Ureter (tissue), 1 donor: ENCODE measurements at regions not wholly inside any gene's neighbourhood (a gene's known extent, or its start where the extent isn't known, plus 50 kb on each side); places are given as distances from the start of the nearest gene placed in this dataset.
"Not testable (repeated sequence)": the region's sequence is repeated elsewhere in the genome, so short reads cannot be mapped to it uniquely, and the experiment has no call there.

Source experiments
- DNase-seq: peaks from one replicate; pipeline ENCODE4 v3.0.0-alpha.2; 2020; ENCODE audit warnings: low spot score
- donor health status: DM: yes; HTN: yes; CAD: no.

DNA sequence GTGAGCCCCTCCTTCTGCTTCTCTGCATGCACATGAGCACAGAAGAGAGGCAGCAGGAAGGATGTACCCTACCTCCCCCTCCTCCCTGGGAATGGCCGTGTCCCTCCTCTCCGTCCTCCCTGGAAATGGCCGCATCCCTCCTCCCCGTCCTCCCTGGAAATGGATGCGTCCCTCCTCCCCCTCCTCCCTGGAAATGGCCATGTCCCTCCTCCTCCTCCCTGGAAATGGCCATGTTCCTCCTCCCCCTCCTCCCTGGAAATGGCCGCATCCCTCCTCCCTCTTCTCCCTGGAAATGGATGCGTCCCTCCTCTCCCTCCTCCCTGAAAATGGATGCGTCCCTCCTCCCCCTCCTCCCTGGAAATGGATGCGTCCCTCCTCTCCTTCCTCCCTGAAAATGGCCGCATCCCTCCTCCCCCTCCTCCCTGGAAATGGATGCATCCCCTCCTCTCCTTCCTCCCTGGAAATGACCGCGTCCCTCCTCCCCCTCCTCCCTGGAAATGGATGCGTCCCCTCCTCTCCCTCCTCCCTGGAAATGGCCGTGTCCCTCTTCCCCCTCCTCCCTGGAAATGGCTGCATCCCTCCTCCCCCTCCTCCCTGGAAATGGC lies 428.6 kb downstream of the AACS start:
- DNase-seq: no peak

DNA sequence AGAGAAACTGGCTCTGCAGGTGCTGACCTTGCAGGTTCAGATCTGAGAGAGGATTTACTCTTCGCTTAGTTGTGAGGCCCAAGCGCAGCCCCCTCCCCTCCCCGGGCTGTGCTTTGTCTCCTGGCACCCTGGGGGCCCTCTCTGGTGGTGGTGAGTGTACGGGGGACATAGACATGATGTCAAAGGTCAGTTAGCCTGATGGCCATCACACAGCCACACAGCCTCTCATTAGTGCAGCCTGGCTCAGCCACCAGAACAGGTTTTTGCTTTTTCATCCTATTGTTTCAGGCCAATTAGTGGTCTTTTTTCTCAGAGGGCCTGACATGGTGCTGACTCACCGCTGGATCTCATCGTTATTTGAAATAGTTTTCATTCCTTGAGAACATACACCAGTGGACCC lies 437.9 kb downstream of the AACS start:
- DNase-seq: no peak

DNA sequence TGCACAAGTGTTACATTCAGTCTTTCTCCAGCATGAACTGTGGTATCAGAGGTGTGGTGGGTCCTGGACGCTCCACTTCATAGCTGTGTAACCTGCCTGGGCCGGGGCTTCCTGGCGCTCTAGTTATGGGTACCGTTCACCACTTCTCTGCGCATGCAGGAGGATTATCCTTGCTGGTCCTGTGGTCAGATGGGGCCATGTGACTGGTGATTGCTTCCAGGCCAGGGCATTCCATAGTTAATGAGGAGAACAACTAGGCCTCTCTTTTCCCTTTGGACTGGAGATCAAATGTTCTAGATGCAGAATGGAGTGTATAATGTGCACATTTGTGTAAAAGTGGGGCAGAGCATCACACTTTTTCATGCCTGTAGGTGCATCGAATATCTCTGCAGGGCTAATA lies 444.0 kb downstream of the AACS start:
- DNase-seq: no peak

DNA sequence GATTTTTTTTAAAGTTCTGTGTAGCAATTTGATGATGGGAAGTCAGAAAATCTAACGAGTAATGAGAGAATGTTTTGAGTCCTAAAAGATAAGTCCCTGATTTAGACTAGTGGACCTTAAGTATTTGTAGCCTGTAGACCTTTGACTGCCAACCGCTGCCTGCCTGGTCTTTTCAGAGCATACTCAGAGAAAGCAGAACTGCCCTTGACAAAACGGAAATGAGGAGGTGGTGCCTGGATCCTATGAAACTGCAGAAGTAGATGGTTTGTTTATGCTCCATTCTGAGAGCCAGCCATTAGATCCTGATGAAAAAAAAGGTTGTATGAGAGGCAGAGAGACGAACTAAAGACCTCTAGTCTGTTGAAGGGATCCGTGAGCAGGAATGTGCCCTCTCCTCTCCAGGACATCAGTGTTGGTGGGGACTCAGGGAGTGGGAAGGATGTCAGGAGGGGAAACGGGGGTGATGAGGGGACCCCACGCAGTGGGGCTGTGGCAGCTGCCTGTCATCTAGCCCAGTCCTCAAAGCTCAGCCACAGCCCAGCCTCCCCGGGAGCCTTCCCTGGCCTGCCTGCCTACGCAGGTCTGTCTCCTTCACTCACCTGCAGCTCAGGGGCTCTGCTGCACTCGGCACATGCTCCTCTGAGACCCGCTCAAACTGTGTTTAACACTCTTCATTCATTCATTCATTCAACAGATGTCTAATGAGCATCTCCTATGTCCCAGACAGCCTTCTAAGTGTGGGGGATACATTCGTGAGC lies 447.5 kb downstream of the AACS start:
- no peak for DNase-seq

DNA sequence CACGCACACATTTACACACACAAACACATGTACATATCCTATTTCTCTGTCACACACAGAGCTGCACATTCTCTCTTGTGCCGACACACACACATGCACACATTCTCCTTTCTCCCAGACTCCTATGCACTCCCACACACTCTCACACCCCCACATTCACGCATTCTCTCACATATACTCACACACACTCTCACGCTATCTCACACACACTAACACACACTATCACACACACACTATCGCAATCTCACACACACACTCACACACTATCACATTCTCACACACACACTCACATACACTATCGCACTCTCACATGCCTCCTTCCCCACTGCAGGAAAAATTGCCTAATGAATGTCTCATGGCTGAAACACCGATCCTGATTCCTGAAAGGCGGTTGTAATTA lies 450.7 kb downstream of the AACS start:
- DNase-seq: no peak

DNA sequence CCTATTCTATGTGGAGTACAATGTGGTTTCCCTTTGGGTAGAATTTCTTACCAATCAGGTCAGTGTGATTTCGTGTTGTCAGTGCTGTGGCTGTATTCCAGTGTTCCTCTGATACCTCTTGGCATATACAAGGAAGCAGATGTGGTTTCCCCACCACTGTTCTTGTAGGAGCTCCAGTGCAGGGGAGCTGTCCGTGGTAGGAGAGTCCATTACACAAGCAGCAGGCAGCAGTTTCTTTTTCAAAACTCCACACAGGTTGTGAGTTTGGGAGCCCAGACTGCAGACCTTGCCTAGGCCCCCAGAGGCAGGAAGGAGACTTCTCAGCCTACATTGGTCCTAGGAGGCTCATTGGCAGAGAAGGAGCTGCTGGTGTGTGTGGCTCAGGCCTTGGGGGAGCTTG lies 452.8 kb downstream of the AACS start:
- DNase-seq: no peak

DNA sequence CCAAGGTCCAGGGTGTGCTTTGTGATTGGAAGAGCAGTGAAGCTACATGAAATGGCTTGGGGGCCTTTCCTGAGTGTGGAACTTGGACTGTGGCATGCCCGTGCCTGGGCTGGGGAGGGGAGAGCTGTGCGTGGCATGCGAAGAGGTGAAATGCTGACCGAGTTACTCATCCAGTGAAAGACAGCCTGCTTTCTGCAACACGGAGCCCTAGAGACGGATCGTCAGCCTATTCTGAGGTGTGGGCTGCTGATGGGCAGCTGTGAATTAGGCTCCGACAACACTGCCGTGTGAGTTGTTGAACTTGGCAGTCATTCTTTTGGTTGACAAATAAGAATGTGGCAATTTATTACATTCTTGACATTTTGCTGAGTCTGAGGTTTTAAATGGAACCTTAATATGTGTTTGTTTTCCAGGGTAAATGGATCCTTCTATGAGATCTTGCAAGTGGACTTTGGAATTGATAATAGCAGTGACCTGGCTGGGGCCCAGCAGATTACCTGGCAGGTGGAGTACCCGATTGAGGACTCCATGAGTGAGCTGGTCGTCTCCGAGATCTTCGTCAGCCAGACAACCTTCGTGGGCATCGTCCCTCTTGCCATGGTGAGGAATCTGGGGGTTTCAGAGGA lies 453.9 kb downstream of the AACS start:
- no peak for DNase-seq

DNA sequence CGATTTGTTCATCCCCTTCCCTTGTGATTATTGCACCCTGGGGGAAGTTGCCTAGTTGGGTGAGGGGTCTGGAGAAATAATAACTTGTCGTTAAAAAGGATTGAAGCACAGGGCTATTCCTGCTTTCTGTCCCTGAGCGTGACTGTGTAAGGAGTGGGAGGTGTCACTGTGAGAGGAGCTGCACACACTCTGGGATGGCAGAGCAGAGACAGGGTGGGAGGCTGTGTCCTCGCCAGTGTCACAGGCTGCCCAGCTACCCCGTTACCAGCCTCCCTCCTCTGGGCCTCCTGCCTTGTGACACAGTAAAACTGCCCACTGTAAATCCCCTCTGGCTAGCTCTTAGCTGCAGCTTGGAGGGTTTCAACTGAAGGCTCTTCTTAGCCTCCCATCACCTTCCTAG lies 460.6 kb downstream of the AACS start:
- DNase-seq: no peak

DNA sequence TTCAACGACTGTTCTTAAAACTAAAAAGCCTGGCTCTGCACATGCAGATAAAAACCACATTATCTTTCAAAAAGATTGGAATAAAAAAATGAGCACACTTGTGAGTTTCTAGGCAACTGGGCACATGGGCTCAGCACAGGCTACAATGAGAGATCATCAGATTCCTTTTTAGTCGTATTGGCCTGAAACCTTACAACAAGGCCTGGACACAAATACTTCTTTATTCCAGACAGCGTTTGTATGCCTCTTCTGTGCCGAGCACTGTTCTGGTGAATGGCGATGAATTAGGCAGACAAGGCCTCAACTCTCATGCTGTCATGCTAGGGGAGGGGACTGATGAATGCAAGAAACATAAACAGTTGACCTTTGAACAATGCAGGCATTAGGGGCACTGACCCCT lies 463.0 kb downstream of the AACS start:
- no peak for DNase-seq

DNA sequence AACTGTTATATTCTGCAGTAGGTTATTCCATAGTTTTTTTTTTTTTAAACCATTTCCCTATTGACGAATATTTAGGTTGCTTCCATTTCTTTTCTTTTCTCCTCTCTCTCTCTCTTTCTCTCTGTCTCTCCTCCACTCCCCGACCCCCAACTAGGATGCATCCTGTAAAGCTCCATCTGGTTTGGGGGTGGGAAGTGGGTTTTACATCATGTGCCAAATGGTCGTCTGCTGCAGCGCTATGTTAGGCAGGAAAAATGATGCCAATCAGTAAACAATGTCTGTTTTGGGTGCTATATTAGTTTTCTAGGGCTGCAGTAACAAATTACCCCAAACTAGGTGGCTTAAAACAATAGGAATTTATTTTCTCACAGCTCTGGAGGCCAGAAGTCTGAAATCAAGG lies 465.0 kb downstream of the AACS start:
- no peak for DNase-seq

DNA sequence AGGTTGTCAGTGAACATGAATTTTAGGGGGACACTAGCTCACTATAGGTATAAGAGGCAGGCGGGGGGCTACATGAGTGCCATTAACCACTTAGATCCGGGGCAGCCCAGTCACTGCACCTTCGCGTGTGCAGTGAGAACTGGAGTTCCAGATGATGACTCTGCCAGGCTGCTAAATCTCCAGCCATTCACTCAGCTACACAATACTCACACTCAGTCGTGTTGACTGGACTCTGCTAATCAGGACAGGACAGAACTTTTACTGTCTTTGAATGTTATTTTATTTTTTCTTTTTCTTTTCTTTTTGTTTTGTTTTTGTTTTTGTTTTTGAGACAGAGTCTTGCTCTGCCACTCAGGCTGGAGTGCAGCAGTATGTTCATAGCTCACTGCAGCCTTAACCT lies 465.6 kb downstream of the AACS start:
- no peak for DNase-seq

DNA sequence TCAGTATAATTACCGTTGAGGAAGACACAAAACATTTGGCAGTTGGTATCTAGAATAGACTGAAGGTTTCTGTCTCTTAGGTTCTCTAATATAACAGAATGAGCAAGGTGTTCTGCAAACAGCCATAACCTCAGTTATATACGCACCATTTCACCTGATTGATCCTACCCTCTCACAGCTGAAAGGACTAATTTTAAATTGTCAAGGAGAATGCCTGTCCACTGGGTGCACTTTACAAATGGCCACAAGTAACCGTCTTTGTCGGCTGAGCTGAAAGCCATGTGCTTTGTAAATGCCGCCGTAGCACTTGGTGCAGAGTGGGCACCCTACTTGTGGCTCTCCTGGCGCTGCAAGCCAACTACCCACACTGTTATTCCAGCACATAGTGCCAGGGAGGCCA lies 466.3 kb downstream of the AACS start:
- DNase-seq: no peak

DNA sequence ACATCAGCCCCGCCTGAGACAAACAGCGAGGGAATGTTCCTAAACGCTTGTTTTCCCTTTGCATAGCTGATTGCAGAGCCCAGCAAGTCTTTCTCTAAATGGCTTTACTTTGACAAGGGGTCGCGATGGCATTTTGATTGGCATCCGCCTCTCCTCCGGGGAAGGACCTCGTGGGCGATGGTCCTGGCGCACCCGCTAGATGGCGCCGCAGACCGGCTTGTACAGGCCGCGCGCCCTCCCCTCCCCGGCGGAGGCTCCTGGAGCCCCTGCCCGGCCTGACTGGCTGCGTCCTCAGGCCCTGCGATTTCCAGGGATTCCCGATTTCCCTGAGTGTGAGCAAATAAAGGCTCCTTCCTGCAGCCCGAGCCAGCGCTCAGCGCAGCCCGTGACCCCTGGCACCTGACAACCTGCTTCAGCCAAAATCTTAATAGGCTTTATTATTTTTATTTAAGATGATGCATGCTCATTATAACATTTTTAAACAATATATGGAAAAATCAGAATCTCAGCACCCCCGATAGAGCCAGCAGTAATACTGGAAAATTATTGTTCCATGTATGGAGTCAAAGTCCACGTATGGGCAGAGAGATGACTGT lies 468.3 kb downstream of the AACS start:
- DNase-seq: no peak

DNA sequence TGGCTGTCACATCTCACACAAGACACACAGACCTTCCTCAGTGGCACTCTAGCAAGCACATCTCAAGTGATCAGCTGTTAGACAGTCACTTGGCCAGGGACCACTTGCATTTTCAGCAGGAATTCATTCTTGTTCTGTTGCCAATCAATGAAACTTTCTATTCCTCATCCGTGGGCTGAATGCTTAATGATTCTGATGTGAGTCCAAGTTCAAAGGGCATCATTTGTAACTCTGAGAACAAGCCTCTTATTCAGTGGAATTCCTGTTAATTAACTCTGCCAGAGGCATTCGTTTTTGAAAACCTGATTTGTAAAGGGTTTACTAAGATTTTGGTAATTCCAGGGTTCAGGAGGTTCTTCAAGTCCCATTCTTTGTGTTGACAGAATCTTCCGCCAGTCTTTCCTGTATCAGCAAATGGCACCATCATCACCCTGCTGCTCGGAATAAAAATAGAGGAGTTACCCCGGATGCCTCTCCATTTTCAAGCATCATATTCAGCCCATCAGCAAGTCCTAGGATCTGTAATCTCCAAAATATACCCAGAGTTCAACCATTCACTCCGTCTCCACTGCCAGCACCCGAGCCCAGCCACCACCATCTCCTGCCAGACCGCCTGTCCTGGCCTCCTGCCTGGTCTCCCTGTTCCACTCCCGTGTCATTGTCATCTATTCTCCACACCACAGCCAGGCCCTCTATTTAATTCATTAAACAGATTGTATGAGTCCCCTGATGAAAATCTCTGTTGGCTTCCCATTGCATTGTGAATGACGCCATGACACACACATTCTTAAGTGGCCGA lies 473.4 kb downstream of the AACS start:
- DNase-seq: no peak

DNA sequence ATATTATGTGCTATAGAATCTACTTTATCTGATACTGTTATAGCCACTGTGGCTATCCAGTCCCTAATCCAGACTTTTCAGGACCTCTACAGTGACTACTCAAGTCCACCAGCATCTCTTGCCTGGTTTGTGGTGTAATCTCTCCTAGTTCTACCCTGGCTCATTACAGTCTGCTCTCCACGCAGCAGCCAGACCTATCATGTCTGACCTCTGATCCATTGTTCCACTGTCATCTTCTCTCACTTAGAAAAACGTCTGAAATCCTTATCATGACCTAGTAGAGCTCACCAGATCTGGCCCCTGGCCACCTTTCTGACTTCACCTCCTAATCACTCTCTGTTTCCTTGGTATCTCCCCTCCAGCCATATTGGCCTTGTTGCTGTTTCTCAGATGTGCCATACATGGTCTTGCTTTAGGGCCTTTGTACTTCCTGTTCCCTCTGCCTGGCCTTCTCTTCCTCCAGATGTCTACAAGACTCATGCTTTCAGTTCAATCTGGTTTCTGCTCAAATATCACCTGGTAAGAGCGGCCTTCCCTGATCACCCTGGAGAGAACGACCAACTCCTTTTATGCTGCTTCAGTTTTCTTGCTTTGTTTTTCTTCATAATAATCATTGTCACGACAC lies 475.5 kb downstream of the AACS start:
- no peak for DNase-seq

DNA sequence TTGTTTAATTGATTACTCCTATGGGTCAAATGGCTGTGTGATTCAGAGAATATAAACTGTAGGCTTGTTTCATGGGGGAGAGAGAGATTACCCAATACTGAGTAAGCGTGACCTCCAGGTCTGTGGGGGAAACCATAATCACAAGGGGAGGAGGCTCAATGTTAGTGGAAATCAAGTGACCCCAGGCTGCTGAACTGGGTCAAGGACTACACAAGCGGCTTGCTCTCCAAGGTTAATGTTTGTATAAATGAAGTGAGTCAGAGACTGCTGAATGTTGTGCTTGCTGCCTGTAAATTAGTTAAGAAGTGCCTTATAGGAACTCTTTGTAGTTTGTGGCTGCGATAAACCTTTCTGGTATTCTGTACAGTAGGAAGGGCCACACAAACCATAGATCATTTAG lies 479.7 kb downstream of the AACS start:
- DNase-seq: no peak

DNA sequence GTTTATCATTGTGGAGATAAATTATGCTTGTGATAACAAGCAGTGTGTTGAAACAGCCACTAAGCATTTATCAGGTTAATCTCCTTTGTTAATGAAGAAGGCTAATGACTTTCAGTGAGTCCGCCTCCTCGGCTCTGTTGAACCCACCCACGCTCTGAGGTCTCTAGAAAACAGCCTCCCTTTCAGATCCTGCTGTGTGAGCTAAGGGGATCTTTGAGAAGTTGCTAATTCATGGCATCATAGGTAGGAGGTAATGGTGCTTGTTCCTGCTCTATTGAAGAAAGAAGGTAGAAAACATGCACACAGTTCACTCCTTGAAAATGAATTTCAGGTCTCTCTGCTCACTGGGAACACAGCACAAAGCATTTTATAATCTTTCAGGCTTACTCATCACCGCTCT lies 483.9 kb downstream of the AACS start:
- DNase-seq: no peak

DNA sequence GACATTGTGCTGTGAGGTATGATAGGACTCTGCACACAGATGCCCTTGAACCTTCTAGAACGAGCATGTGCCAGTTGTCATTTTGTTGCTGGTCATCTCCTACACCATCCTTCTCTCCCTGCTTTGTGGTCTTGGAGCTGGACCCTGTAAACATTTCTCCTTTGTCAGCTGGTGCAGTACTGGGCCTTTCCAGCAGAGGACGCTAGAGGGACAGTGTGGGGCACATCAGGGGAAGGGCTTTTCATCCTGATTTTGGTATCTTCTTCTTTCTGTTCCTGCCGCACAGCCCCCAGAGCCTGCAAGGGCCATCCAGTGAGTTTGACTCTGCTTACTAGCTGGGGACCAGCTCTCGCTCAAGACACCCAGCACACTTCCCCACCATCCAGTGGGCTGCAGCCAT lies 484.6 kb downstream of the AACS start:
- DNase-seq: no peak

DNA sequence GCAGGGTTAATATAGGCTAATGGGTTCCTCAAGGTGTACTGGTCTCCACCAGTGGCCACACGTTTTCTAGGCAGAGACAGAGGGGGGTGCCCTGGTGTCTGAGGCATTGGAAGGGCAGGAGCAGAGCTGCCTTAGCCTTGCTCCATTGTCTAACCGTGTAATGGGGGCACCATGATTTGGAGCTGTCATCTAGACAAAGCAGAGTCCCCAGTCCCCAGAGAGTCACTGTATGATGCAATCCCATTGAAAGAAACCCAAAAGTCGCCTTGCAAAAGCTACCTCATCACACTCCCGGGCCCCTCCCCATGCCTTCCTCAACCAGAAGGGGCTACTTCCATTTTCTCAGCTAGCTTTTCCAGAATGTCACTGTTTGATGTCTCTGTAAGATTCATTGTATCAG lies 487.1 kb downstream of the AACS start:
- DNase-seq: no peak

DNA sequence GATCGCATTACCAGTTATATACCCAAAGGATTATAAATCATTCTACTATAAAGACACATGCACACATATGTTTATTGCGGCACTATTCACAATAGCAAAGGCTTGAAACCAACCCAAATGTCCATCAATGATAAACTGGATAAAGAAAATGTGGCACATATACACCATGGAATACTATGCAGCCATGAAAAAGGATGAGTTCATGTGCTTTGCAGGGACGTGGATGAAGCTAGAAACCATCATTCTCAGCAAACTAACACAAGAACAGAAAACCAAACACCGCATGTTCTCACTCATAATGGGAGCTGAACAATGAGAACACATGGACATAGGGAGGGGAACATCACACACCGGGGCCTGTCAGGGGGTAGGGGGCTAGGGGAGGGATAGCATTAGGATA lies 495.8 kb downstream of the AACS start:
- DNase-seq: not testable (repeated sequence)

DNA sequence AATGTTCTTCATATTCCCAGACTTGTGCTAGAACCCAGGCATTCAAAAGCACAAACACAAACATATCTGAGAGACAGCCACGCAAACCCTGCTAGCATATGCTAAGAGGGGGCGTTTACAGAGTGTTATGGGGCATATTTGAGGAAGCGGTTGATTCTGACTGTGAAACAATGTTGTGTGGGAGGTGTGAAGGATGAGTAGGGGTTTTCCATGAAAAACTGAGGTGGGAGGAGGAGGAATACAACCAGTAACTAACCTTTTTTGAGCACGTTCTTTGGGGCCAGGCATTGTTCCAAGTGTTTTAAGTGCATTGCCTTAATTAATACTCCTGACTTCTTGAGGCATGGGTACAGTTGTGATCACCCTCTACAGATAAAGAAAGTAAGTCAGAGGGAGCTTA lies 499.5 kb downstream of the AACS start:
- no peak for DNase-seq

DNA sequence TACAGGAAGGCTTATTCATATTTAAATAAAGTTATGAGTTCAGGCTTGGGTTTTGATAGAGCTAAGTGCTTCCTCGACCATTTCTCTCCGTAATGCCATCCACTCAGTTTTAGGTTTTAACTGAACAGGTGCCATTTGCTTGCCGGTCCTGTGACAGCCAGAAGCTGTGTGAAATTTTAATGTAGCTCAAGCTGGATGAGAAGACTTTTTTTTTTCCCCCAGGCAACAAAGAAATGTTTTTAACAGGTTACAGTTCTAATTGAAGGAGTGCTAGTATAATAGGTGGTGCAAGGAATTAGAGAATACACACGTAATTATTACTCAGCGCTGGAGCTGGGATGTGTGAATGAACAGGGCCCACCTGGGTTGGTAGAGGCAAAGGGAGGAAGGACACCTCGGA lies 502.3 kb downstream of the AACS start:
- no peak for DNase-seq
